Epithelial cell of proximal tubule (primary cell): ENCODE measurements at regions not wholly inside any gene's neighbourhood (a gene's known extent, or its start where the extent isn't known, plus 50 kb on each side); places are given as distances from the start of the nearest gene placed in this dataset.

ENCODE experiments used
- DNase-seq: peaks from one replicate; pipeline ENCODE4 v3.0.0-alpha.2; 2011; ENCODE audit warnings: low read depth
- H3K4me3 ChIP-seq: 2 replicates; pipeline ENCODE4 v1.5.1; 2011; ENCODE audit warnings: low read depth, mild to moderate bottlenecking, low read length
- CTCF ChIP-seq: conservative IDR thresholded peaks from 2 replicates; pipeline ENCODE4 v1.5.1; 2012; ENCODE audit warnings: low read depth, mild to moderate bottlenecking, low read length

GRCh38 chrX:17933856-17934255, 72.8 kb upstream of the RAI2 start:
- H3K4me3 ChIP-seq: no peak overlapping the region
- DNase-seq: no peak
- no peak for TF ChIP-seq CTCF

- H3K4me3 ChIP-seq: no peak overlapping the region
- TF ChIP-seq CTCF: no peak
- no peak for DNase-seq
Observed at GRCh38 chrX:17932781-17933180, 71.7 kb upstream of the RAI2 start.

GRCh38 chrX:17931855-17932254, 70.8 kb upstream of the RAI2 start:
- H3K4me3 ChIP-seq: no peak overlapping the region
- no peak for TF ChIP-seq CTCF
- no peak for DNase-seq

- no peak for DNase-seq
- TF ChIP-seq CTCF: no peak
- no peak overlapping the region for H3K4me3 ChIP-seq
Observed at GRCh38 chrX:17930850-17931249, 69.8 kb upstream of the RAI2 start.

GRCh38 chrX:17923546-17923945, 62.4 kb upstream of the RAI2 start:
- H3K4me3 ChIP-seq: no peak overlapping the region
- no peak for TF ChIP-seq CTCF
- DNase-seq: no peak

GRCh38 chrX:17922303-17922702, 61.2 kb upstream of the RAI2 start:
- no peak for DNase-seq
- no peak overlapping the region for H3K4me3 ChIP-seq
- no peak for TF ChIP-seq CTCF

- TF ChIP-seq CTCF: no peak
- no peak overlapping the region for H3K4me3 ChIP-seq
- no peak for DNase-seq
Observed at GRCh38 chrX:17919896-17920446, 58.9 kb upstream of the RAI2 start.
